ENCODE measurements at regions not wholly inside any gene's neighbourhood (a gene's known extent, or its start where the extent isn't known, plus 50 kb on each side); places are given as distances from the start of the nearest gene placed in this dataset.

- DNase-seq = no peak
These were observed 65.4 kb upstream of the DMRT1 start for GRCh38 chr9:776086-776485.

GRCh38 chr9:777978-778377 is 63.5 kb upstream of the DMRT1 start:
- DNase-seq = no peak

GRCh38 chr9:784202-784601 is 57.3 kb upstream of the DMRT1 start:
- DNase-seq = no peak

GRCh38 chr9:784916-785315 is 56.6 kb upstream of the DMRT1 start:
- no peak for DNase-seq

- DNase-seq = no peak
These were observed 55.5 kb upstream of the DMRT1 start for GRCh38 chr9:785997-786396.

- DNase-seq = no peak
These were observed 55.1 kb upstream of the DMRT1 start for GRCh38 chr9:786405-786804.

GRCh38 chr9:788777-789176 is 52.7 kb upstream of the DMRT1 start:
- DNase-seq = no peak
